HG02973 (cell line): ENCODE measurements at regions not wholly inside any gene's neighbourhood (a gene's known extent, or its start where the extent isn't known, plus 50 kb on each side); places are given as distances from the start of the nearest gene placed in this dataset.

Experiments used
- ATAC-seq: cut with Tn5 transposase; IDR thresholded peaks from one replicate; pipeline ENCODE4 v1.9.1; 2021; ENCODE audit warnings: moderate library complexity; ENCODE audit not compliant: unreplicated experiment

DNA sequence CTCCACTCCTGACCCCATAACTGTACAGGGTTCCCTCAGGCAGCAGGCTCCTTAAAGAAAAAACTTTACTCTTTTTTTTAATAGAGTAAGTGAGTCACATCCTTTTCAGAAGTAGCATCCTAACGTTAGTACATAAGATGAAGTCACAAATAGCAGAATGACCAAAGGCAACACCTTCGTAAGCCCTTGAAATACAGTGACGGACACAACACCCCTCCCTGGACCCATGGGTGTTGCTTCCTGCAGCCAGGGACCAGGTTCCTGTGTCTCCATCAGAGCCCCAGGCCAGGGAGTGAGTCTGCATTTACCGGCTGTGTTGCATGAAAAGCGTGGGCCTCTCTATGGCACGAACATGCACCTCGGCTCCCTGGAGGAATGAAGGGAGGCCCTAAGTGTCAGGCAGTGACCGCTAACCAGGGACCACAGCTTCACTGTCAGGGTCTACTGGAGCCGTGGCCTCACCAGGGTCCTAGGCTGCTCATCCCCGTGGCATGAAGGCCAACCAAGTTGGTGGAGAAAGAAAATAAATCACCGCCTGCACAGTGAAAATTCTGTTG, 340.0 kb upstream of the SFSWAP start:
- ATAC-seq, result no peak

DNA sequence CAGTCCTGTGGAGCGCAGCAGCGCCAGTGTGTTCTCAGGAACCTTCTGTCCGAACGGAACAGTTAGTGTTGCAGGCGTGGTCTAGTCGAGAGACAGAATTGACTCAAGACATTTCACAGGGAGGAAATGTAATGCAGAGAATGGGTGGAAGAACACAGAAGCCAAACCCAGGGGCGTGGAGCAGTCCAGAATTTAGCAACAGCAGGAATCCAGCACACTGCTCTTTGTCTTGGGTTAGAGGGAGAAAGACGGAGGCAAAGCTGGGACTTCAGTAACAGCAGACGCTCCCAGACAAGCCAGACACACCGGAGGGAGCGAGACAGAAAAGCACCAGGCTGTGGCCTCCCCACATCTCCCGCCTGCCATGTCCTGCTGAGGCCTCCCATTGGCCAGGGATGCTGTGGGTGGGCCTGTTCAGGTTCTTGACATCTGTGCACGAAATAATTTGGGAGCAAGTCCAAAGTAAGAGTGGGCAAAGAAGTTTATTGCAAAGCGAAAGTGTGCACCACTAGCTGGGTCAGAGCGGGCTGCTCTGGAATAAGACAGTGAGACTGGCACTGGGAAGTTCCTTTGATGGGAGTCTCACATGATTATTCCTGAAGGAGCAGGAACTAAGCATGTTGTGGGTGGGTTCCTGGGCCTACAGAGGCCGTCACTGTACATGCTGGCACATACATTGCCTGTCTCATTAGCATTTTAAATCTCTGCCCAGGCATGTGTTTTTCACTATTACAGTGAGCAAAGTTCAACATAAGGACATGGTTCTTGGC, 339.3 kb upstream of the SFSWAP start:
- no peak for ATAC-seq

DNA sequence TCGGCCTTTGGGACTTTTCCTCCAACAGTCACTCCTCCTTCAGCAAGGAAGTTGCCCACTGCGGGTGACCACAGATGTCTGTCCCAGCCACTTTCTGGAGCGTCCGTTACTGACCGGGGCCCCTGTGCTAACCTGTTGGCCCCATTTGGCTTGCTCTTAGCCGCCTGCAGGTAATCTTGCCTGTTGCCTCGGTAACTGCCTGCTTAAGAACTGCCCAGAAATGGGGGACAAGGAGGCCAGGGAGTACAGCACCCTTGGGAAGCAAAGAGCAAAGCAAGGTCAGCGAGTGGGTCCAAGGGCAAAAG, 338.8 kb upstream of the SFSWAP start:
- no peak for ATAC-seq

DNA sequence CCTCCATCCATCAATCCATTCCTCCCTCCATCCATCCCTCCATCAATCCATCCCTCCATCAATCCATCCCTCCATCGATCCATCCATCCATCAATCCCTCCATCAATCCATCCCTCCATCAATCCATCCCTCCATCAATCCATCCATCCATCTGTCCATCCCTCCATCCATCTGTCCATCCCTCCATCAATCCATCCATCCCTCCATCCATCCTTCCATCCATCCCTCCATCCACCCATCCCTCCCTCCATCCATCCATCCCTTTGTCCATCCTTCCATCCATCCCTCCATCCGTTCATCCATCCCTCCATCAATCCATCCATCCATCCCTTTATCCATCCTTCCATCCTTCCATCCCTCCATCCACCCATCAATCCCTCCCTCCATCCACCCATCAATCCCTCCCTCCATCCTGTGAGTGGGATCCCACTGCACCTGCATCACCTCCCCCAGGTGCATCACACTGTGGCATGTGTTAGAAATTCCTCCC, 338.1 kb upstream of the SFSWAP start:
- no peak for ATAC-seq

DNA sequence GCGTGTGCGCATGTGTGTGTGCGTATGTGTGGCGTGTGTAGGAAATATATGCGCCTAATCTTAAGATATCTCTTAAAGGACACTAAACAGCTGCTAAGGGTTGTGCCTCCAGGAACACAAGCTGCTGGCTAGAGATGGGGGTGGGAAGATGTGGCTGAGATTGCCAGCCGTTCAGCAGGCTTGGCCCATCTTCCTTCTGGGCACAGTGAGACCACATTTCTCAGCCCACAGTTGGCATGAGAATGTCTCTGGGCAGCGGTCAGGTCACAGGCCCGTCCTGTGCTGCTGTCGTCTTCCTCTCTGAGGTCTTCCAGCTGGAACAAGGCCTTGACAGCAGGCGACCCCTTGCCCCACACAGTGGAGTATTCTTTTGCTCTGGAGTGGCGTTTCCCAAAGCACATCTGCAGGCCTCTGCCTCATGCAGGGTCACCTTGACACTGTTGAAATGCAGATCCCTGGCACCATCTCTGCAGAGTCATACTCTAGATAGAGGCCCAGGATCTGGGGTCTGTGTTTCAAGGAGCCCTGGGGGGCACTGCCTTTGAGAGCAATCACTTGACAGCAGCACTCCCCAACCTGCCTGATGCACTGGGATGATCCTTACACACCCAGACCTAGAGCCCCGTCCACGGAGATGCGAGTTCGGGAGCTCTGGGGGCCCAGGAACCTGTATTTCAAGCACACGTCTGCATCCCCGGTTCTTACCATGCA, 335.5 kb upstream of the SFSWAP start:
- no peak for ATAC-seq

DNA sequence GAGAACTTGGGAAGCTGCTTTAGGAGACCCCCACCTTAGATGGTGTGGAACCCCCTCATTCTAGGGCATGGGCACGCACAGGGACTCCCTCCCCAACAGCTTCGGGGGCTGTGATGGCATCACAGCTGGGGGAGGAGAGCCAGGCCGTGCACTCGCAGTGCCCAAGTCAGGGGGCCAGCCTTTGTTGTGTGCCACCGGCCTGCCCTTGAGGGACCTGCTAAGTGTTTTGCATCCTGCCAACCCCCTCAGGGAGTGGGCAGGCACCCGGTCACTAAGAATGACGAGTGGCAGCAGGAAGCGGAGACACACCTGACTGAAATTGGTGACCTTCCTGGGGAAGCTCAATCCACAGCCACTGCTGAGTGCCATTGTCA, 334.9 kb upstream of the SFSWAP start:
- ATAC-seq, result no peak

DNA sequence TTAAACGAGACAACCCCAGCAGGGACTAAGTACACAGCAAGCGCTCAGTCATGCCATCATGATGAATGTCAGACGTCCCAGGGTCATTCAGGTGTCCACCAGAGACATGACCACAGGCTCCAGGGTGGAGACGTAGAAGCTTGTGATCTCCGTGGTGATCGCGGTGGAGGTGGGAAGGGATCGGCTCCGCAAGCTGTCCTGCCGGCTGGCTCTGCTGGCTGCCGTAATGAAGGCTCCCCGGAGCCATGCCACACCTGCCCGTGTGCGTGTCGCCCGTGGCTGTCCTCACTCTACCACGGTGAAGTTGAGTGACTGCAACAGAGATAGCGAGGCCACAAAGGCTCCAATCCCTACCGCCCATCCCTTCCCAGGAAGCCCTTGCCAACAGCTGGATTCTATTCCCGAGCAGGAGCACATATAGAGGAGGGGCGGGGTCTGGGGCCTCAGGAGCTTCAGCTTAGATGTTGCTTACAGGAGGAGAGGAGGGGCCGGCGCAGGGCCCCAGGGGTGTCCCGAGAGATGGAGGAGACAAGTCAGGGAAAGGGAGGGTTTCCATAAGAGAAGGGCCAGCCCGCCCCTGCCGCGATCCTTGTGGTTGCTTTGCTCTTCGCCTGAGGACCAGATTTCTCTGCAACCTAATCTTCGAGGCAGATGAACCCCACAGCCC, 332.6 kb upstream of the SFSWAP start:
- no peak for ATAC-seq

DNA sequence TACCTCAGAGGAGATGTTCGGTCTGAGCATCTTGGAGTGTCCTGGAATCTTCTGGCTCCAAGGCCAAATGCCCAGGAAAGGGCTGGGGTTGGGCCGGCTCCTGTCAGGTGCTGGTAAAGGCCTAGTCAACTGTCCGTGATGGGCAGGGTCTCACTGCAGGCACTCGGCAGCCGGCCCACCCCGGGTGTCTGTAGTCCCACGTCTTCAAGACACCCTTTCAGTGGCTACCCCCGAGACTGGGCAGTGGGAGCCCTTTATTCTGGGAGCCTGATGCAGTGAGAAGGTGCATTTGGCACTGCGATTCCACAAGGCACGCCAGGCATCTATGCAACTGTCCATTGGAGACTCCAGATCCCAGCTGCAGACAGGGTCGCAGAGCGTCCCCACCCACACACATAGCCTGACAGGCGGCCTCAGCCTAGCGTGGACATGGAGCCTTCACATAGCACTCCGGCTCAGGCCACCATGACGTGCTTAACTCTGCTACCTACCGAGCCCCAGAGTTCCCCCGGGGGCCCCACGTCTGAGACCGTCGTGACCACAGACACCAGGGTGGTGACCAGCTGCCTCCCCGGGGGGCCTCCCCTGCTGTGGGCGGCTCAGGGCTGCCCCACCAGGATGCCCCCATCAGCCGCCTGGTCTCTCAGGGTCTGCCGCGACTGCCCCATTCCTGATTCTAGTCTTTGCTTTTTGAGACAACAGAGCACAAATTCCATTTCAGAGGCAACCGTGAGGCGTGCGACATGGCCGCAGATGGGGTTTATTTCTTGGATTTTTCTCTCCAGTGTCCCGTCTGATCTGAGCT, 331.8 kb upstream of the SFSWAP start:
- ATAC-seq, result no peak

DNA sequence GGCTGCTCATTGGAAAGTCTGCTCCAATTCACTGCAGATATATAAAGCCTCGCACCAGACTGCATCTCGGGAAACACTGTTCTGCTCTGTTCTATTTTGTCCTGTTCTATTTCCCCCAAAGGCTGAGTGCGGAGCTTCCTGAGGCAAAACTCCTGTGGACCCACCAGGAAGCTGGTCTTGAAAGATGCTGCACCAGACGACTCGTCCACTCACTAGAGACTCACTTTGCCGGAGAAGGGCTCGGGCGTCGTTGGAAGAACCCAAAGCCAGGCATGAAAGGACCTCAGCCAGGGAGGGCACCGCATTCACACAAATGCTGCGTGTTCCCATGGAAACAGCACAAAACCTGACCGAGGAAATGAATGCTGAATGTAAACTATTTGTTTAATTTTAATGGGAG, 331.2 kb upstream of the SFSWAP start:
- no peak for ATAC-seq

DNA sequence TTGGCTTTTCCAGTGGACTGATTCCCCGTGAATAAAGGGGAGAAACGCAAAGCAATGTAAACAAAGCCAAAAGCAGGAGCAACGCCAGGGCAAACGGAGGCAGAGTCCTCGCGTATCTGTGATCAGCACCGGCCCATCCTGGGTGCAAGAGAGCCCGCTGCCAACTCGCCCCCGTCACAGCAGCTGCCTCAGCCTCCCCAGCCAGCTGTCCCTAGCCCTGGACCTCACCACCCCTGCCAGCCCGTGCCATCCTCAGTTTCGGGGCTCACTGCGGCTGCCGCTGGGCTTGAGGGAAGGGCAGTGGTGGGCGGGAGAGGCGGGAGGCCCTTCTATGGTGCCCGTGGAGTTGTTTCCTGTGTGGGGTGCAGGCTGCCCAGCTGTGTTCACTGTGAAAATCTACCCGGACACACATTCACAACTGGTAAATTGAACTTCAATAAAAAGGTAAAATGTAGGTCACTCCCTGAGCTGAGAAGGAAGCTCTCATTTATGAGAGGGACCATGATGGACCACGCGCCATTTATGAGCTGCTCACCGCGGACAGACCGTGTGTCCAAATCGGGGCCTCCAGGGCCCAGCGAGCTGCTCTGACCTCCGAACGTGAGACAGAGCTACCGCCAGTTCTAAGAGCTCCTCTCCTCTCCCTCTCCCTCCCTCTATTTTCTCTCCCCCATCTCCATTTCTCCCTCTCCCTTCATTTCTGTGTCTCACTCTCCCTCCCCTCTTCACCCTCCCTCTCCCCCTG, 330.5 kb upstream of the SFSWAP start:
- no peak for ATAC-seq

DNA sequence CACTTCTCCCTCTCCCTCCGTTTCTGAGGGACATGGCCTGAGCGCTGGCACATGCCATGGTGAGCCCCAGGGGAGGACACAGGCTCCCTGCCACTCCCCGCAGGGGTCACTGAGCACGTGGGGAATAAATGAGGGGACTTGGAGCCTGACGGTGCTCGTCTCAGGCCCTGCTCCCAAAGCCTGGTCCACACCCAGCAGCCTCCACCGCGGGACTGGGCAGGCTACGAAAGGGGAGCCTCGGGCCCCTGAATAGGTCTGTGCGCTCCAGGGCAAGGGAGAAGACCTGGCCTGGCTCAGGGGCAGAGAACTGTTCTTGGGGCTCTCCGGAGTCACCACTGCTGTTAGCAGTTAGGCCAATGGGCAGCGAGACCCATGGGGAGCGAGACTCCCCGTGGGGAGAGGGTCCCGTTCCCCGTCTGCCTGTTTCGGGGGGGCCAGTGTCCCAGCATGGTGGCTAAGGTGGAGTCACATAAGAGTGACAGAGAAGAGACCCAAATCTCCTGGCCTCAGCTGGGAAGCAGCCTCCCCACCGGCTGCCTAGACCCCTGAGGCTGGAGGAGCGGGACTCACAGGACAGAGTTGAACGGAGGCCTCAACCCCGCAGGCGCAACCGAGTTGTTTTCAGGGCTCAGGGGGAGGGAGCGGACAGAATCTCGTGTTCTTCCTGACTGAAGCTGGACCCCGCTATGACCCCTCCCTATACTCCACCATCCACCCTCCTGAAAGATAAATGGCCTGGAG, 329.8 kb upstream of the SFSWAP start:
- no peak for ATAC-seq

DNA sequence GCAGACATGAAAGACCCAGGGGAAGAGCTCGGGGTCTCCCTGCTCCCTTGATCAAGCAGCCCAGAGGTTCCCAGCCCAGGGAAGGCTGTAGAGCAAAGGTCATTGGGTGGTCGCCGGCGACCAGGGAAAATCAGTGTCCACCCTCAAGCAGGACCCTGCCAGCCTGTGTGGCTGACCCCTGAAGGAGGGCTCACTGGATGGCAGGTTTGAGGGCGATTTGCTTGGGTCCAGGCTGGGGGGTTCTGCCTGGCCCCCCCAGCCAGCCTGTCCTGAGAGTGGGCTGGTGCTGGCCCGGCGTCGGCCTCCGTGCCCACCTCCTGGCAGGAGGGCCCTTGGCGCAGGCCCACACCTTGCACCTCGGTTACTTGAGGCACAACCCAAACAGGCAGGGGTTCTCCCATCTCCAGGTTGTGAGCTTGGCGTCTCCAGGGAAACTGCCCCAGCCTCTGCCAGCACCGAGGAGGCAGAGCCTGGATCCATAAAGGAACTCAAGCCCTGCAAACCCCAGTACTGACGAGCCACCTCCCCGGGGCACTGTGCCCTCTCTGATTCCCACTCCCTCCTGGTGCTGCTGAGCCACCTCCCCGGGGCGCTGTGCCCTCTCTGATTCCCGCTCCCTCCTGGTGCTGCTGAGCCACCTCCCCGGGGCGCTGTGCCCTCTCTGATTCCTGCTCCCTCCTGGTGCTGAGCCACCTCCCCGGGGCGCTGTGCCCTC, 329.0 kb upstream of the SFSWAP start:
- ATAC-seq, result no peak

DNA sequence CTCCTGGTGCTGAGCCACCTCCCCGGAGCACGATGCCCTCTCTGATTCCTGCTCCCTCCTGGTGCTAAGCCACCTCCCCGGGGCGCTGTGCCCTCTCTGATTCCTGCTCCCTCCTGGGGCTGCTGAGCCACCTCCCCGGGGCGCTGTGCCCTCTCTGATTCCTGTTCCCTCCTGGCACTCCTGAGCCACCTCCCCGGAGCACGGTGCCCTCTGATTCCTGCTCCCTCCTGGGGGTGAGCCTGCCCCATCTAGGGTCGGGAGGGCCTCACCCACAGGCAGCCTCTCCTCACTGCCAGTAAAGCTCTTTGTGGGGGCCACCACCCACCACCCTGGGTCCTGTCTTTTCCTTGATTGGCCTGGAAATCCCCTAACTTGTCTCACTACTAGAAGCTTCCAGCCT, 327.6 kb upstream of the SFSWAP start:
- ATAC-seq, result no peak

DNA sequence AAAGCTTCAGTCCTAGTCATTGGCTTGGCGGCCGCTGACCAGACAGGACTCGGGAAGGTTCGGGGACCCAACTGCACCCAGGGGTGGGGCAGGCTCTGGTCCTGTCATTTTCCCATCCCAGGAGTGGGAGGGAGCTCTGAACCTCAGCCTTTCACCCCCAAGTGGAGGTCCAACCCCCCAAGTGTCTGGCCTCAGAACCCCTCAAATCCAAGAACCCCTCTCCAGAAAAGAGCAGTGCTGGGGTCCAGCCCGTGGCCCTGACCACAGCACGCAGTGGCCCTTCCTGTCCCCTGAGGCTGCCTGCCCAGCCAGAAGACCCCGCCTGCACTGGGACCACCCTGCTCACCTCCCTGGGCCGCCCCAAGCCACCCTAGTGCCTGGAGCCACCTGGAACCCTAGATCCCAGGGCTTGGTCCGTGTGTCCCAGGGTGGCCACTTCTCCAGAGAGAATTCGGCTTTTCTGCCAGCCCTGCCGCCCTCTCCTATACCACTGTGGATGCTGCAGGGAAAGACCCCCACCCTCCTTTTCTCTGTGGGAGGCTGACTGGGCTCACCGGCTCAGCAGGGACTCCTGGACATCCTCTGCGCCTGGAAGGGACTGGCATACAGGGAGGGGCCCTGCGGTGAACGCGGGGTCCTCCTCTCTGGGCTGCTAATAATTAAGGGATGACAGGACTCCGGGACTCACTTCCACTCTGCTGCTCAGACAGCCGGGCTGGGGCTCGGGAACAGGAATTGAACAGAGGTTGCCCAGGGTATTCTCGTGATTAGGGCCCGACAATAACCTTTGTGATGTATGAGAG, 326.9 kb upstream of the SFSWAP start:
- no peak for ATAC-seq

DNA sequence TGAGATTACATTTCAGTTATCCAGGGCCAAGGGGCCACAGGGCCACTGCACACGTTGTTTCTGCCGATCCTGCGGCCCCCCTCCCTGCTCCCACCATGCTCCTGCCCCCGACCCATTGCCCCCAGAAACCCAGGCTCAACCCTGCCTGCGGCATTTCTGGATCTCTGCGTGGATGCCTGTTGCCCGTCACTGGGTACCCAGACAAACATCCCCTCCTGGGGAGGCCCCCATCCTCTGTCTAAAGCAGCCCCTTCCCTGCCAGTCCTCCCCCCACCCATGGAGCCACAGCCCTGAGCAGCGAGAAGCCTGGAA, 326.4 kb upstream of the SFSWAP start:
- ATAC-seq, result no peak

DNA sequence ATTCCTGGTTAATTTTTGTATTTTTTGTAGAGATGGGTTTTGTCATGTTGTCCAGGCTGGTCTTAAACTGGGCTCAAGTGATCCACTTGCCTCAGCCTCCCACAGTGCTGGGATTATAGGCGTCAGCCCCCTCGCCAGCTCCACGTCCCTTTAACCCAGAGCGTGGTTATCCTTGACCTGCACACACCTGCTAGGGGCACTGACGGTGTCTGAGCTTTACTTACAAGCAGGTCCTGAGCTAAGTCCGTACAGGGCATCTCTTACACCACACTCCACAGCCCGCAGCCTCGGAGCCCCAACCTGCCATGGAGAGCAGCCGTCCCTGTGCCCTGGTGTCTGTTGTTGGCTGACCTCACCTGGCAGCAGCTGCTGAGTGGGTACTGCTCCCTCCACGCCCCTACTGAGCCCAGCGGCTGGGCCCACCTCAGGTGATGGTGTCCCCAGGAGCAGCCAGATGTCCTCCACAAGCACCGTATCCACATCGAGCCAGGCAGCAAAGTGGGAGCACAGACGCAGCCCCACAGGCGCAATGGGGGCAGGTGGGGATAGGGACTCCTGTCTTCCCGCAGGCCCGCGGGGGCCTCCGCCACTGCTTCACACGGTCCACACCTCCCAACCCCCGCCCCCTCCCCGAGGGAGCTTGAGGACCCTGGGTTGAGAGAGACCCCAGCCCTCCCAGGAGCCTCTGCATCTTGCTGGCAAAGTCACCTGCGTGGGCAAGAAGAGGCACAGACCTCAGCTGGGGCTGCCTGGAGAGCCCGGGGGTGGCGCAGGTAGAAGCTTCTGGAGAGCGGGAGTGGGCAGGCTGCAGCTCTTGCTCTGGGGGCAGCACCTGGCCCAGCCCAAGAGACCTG, 325.4 kb upstream of the SFSWAP start:
- no peak for ATAC-seq

DNA sequence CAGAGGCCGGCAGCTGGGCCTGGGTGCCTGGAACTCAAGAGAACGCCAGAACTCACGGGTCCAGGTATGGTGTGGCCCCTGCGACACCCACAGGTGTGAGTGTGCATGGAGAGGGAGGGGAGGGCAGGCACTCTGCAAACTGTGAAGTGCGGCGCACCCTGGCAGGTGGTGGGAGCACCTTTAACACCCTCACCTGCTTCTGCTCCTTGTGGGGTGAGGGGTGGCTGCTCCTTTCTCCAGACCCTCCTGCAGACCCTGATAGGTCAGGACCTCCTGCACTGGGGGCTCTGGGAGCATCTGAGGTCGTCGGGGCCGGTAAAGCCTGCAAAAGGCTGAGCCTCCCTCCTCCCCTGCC, 324.7 kb upstream of the SFSWAP start:
- no peak for ATAC-seq

DNA sequence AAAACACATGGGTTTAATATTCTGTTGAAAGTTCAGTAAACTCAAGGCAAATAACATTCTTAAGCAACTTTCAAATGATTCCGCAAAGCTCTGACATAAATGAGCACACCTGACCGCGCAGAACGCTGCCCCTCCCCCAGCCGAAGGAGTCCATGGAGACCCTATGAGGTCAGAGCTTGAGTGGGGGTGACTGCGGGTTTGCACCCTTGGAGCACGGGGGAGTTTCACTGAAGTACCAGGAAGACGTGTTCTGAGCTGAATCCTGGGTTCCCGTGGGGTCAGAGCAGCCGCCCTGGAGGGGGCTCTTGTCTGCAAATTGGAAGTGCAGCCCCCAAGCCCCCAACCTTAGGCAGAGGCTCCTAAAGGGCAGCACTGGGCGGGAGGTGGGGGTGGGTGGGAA, 324.1 kb upstream of the SFSWAP start:
- ATAC-seq, result no peak
